CD4-positive, alpha-beta T cell treated with Interleukin-15 for 4 hours (primary cell): ENCODE measurements at regions not wholly inside any gene's neighbourhood (a gene's known extent, or its start where the extent isn't known, plus 50 kb on each side); places are given as distances from the start of the nearest gene placed in this dataset.

Source experiments
- DNase-seq: peaks from one replicate; pipeline ENCODE4 v3.0.0-alpha.2; 2020; ENCODE audit warnings: low spot score

DNA sequence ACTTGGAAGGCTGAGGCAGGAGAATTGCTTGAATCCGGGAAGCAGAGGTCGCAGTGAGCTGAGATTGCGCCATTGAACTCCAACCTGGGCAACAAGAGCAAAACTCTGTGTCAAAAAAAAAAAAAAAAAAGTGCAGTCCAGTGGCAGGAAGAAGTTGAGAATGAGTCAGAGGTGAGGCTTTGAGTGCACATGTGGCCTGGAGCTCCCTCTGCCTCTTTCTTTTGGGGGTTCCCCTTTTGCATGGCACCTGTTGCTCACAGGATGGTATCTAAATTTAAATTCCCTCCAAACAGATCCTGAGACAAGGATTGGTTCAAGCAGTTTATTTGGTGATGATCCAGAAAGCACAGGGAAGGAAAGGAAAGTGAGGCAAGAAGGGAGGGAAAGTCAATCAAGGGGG lies 151.4 kb upstream of the STX18 start:
- DNase-seq, result no peak

- DNase-seq, result no peak
These were observed 149.0 kb upstream of the STX18 start for GRCh38 chr4:4690854-4691253.

- no peak for DNase-seq
These were observed 148.0 kb upstream of the STX18 start for GRCh38 chr4:4689694-4690440.

GRCh38 chr4:4687935-4688727 lies 146.3 kb upstream of the STX18 start:
- no peak for DNase-seq

DNA sequence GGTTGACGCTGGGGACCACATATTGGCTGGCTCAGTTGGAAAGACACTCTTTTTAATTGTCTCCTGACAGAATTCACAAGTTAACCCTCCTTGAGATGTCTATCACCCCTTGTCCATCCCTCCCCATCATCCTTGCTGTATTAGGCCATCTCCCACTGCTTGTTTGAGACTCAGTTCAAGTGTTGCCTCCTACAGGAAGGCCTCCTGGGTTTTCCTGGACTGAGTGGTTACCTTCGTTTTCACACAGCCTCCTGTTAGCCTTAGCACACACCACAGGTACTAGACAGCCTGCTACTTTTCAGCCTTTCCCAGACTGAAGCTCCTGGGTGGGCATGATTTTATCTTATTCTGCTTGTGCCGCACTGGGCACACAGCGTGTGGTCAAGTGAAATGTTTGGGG lies 145.3 kb upstream of the STX18 start:
- DNase-seq, result no peak

DNA sequence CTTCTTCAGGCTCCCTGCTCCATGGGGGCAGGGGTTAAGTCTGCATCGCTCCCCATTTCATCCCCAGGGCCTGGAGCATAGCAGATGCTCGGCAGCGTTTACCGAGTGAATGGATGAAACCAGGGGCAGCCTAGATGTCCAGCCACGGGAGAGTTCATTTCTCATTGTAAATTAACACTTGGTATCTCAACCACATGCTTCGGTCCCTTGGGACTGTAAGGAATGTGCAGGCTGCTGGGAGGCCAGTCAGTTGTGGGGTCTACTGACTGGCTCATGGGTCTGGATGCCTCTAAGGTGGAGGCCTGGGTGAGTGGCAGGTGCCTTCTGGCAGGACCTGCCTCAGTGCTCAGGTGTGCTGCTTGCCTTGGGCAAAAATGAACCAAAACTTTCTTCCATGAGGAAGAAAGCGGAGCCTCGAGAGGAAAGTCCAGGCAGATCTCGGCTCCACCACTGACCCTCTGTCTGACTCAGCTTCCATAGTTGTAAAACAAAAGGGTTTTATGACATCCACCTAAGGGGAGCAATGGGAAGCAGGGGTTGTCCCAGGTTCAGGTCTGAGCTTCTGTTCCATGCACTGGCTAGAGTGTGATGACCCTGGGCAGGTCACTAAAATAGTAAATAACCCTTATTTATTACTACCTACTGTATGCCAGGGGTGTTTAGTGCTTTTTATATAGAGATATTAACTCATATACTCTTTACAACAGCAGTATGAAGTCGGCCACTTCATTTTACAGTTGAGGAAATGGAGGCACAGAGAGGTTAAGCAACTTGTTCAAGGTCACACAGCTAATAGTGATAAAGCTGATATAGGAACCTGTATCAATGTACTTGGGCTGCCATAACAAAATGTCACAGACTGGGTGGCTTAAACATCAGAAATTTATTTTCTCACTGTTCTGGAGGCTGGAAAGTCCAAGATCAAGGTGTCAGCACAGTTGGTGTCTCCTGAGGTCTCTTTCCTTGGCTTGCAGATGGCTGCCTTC lies 144.3 kb upstream of the STX18 start:
- DNase-seq, result no peak

- no peak for DNase-seq
These were observed 139.8 kb upstream of the STX18 start for GRCh38 chr4:4681653-4682052.

DNA sequence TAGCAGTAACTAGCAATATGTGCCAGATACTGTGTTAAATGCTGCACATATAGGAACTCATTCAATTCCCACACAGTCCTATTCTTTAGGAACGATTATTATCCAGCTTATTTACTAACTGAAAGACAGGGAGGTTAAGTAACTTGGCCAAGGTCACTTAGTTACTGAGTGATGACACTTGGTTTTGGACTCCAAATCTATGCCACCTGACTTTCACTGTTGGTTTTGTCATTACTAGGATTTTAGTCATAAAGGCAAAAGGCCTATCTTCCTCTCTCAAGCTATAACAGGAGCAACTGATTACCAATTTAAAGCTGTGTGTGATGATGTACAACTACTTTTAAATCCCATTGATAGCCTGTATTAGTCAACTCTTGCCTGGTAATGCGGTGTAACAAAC lies 138.9 kb upstream of the STX18 start:
- DNase-seq, result no peak

- DNase-seq, result no peak
These were observed 138.4 kb upstream of the STX18 start for GRCh38 chr4:4680243-4680642.

- DNase-seq, result no peak
These were observed 136.0 kb upstream of the STX18 start for GRCh38 chr4:4677556-4678522.

- no peak for DNase-seq
These were observed 133.8 kb upstream of the STX18 start for GRCh38 chr4:4675641-4676040.

DNA sequence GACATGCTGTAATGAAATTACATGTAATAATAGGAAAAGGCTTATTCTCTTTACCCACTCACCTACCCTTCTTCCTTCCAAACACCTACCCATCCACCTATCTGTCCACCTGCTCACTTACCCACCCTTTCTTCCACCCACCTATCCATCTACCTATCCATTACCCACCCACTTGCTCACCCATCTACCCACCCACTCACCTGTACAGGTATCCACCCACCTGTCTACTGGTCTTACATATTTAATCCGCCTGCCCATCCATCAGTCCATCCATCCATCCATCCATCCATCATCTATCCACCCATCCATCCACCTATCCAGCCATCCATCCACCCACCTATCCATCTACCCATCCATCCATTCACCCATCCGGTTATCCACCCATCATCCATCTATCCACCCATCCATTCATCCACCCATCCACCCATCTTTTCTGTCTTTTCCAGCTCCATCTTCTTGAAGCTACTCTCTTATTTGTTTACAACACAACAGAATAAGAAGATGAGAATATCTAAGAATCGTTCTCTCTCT lies 133.3 kb upstream of the STX18 start:
- no peak for DNase-seq

- DNase-seq, result no peak
These were observed 131.2 kb upstream of the STX18 start for GRCh38 chr4:4673070-4673469.

DNA sequence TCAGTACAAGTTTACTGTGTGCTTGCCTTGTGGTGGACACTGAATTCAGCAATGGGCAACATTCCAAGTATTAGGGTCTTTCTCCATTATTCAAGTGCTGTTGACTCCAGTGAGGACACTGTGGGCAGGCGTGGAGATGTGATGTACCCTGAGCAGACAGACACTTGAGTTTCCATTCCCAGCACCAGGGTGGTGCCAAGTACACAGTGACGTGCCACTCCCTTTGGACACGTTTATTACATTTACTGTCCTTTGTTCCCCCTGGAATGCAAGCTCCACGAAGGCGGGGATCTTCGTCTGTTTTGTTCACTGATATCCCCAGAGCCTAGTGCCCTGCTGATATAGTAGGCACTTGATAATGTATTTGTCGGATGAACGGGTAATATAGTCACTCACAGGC lies 130.6 kb upstream of the STX18 start:
- DNase-seq, result no peak

DNA sequence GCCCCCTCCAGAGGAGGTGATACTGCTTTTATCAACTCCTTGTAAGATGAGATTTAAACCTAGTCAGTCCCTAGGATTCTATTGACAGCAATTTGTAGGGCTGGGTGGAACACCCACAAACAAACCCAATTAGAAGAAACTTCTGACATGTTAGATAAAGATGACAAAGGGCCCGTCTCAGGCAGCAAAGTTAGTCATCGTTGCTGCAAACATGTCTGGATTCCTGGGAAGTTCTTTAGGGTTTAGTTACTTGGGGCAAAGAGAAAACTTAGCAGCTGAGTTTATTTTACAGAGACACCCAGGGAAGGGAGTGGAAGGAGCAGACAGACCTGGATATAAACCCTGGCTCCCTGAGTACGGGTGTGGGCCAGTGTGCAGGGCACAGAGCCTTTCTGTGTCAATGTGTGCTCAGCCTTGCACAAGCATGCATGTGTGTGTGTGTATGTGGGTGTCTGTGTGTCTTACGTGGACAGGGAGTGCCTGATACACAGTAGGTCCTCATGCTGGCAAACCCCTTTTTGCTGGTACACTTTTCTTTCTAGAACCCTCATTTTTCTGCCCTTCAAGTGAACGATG lies 130.0 kb upstream of the STX18 start:
- DNase-seq, result no peak

DNA sequence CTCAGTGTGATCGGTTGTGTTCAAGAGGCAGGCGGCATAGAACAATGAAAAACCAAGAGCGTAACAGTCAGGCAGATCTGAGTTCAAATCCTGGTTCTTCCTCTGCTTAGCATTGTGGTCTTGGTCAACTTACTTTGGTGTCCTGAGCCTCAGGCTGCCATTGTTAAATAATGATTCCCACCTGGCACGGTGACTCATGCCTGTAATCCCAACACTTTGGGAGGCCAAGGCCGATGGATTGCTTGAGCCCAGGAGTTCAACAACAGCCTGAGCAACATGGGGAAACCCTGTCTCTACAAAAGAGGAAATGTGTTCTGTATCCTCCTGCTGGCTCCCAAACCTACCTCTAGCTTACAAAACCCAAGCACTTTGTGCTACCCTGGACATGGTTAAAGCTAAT lies 129.0 kb upstream of the STX18 start:
- no peak for DNase-seq

- no peak for DNase-seq
These were observed 126.7 kb upstream of the STX18 start for GRCh38 chr4:4668355-4669210.

- DNase-seq, result no peak
These were observed 125.8 kb upstream of the STX18 start for GRCh38 chr4:4667622-4668081.
